ENCODE measurements at regions not wholly inside any gene's neighbourhood (a gene's known extent, or its start where the extent isn't known, plus 50 kb on each side); places are given as distances from the start of the nearest gene placed in this dataset.

- no peak overlapping the region for H3K9ac ChIP-seq (ENCODE audit: low read depth, low read length)
- no peaks in the 10 kb centered on the region for H3K9me3 ChIP-seq (replicated peaks; ENCODE audit: low read length)
- no peak overlapping the region for H3K4me3 ChIP-seq (ENCODE audit: low read length)
- H3K36me3 ChIP-seq (ENCODE audit: insufficient read depth, low read length): no peaks in the 10 kb centered on the region
- H3K4me1 ChIP-seq (ENCODE audit: control insufficient read depth, insufficient read depth, low read length): no peaks in the 10 kb centered on the region
- no peak overlapping the region for H3K4me2 ChIP-seq (ENCODE audit: low read length)
- H3K27me3 ChIP-seq (ENCODE audit: control insufficient read depth, insufficient read depth, low read length): no peaks in the 10 kb centered on the region
These were observed 74.4 kb upstream of the EPB41L3 start for GRCh38 chr18:5618047-5618688.

- no peaks in the 10 kb centered on the region for H3K9me3 ChIP-seq (replicated peaks; ENCODE audit: low read length)
- H3K4me2 ChIP-seq (ENCODE audit: low read length): no peak overlapping the region
These were observed 67.4 kb upstream of the EPB41L3 start for GRCh38 chr18:5611221-5611620.

GRCh38 chr18:5608846-5609245 is 65.0 kb upstream of the EPB41L3 start:
- H3K4me2 ChIP-seq (ENCODE audit: low read length): no peak overlapping the region
- H3K9me3 ChIP-seq (replicated peaks; ENCODE audit: low read length): no peaks in the 10 kb centered on the region
- no peak overlapping the region for H3K9ac ChIP-seq (ENCODE audit: low read depth, low read length)
- H3K4me1 ChIP-seq (ENCODE audit: control insufficient read depth, insufficient read depth, low read length): no peaks in the 10 kb centered on the region
- no peak overlapping the region for H3K4me3 ChIP-seq (ENCODE audit: low read length)
- H3K27me3 ChIP-seq (ENCODE audit: control insufficient read depth, insufficient read depth, low read length): no peaks in the 10 kb centered on the region
- no peaks in the 10 kb centered on the region for H3K36me3 ChIP-seq (ENCODE audit: insufficient read depth, low read length)

More at GRCh38 chr18:5611221-5611620, 67.4 kb upstream of the EPB41L3 start:
- no peaks in the 10 kb centered on the region for H3K27me3 ChIP-seq (ENCODE audit: control insufficient read depth, insufficient read depth, low read length)
- no peaks in the 10 kb centered on the region for H3K36me3 ChIP-seq (ENCODE audit: insufficient read depth, low read length)
- no peak overlapping the region for H3K9ac ChIP-seq (ENCODE audit: low read depth, low read length)
- H3K4me3 ChIP-seq (ENCODE audit: low read length): no peak overlapping the region
- no peaks in the 10 kb centered on the region for H3K4me1 ChIP-seq (ENCODE audit: control insufficient read depth, insufficient read depth, low read length)

GRCh38 chr18:5606951-5607350 is 63.2 kb upstream of the EPB41L3 start:
- Histone ChIP-seq H3K27me3 (ENCODE audit: control insufficient read depth, insufficient read depth, low read length) (no peaks in the 10 kb centered on the region), H3K4me2 (ENCODE audit: low read length) (no peak overlapping the region), H3K9me3 (replicated peaks; ENCODE audit: low read length) (no peaks in the 10 kb centered on the region), H3K4me3 (ENCODE audit: low read length) (no peak overlapping the region), H3K36me3 (ENCODE audit: insufficient read depth, low read length) (no peaks in the 10 kb centered on the region), H3K9ac (ENCODE audit: low read depth, low read length) (no peak overlapping the region), H3K4me1 (ENCODE audit: control insufficient read depth, insufficient read depth, low read length) (no peaks in the 10 kb centered on the region)

GRCh38 chr18:5604778-5605177 is 61.0 kb upstream of the EPB41L3 start:
- Histone ChIP-seq H3K9me3 (replicated peaks; ENCODE audit: low read length) (no peaks in the 10 kb centered on the region), H3K4me1 (ENCODE audit: control insufficient read depth, insufficient read depth, low read length) (no peaks in the 10 kb centered on the region), H3K4me3 (ENCODE audit: low read length) (no peak overlapping the region), H3K36me3 (ENCODE audit: insufficient read depth, low read length) (no peaks in the 10 kb centered on the region), H3K27me3 (ENCODE audit: control insufficient read depth, insufficient read depth, low read length) (no peaks in the 10 kb centered on the region), H3K4me2 (ENCODE audit: low read length) (no peak overlapping the region), H3K9ac (ENCODE audit: low read depth, low read length) (no peak overlapping the region)

GRCh38 chr18:5603153-5603552 is 59.4 kb upstream of the EPB41L3 start:
- Histone ChIP-seq H3K4me1 (ENCODE audit: control insufficient read depth, insufficient read depth, low read length) (no peaks in the 10 kb centered on the region), H3K36me3 (ENCODE audit: insufficient read depth, low read length) (no peaks in the 10 kb centered on the region), H3K4me3 (ENCODE audit: low read length) (no peak overlapping the region), H3K9ac (ENCODE audit: low read depth, low read length) (no peak overlapping the region), H3K9me3 (replicated peaks; ENCODE audit: low read length) (no peaks in the 10 kb centered on the region), H3K27me3 (ENCODE audit: control insufficient read depth, insufficient read depth, low read length) (no peaks in the 10 kb centered on the region), H3K4me2 (ENCODE audit: low read length) (no peak overlapping the region)

- H3K4me2 ChIP-seq (ENCODE audit: low read length): no peak overlapping the region
- H3K4me3 ChIP-seq (ENCODE audit: low read length): no peak overlapping the region
- H3K4me1 ChIP-seq (ENCODE audit: control insufficient read depth, insufficient read depth, low read length): no peaks in the 10 kb centered on the region
- no peaks in the 10 kb centered on the region for H3K9me3 ChIP-seq (replicated peaks; ENCODE audit: low read length)
- no peaks in the 10 kb centered on the region for H3K27me3 ChIP-seq (ENCODE audit: control insufficient read depth, insufficient read depth, low read length)
- H3K36me3 ChIP-seq (ENCODE audit: insufficient read depth, low read length): no peaks in the 10 kb centered on the region
- H3K9ac ChIP-seq (ENCODE audit: low read depth, low read length): no peak overlapping the region
These were observed 57.4 kb upstream of the EPB41L3 start for GRCh38 chr18:5601188-5601624.

- H3K4me3 ChIP-seq (ENCODE audit: low read length): no peak overlapping the region
- no peaks in the 10 kb centered on the region for H3K9me3 ChIP-seq (replicated peaks; ENCODE audit: low read length)
- no peaks in the 10 kb centered on the region for H3K4me1 ChIP-seq (ENCODE audit: control insufficient read depth, insufficient read depth, low read length)
- no peak overlapping the region for H3K9ac ChIP-seq (ENCODE audit: low read depth, low read length)
- H3K36me3 ChIP-seq (ENCODE audit: insufficient read depth, low read length): no peaks in the 10 kb centered on the region
- no peak overlapping the region for H3K4me2 ChIP-seq (ENCODE audit: low read length)
- H3K27me3 ChIP-seq (ENCODE audit: control insufficient read depth, insufficient read depth, low read length): no peaks in the 10 kb centered on the region
These were observed 56.7 kb upstream of the EPB41L3 start for GRCh38 chr18:5600378-5601071.

- no peaks in the 10 kb centered on the region for H3K36me3 ChIP-seq (ENCODE audit: insufficient read depth, low read length)
- no peak overlapping the region for H3K4me2 ChIP-seq (ENCODE audit: low read length)
- H3K4me3 ChIP-seq (ENCODE audit: low read length): no peak overlapping the region
- no peaks in the 10 kb centered on the region for H3K4me1 ChIP-seq (ENCODE audit: control insufficient read depth, insufficient read depth, low read length)
- no peaks in the 10 kb centered on the region for H3K27me3 ChIP-seq (ENCODE audit: control insufficient read depth, insufficient read depth, low read length)
- H3K9ac ChIP-seq (ENCODE audit: low read depth, low read length): no peak overlapping the region
- no peaks in the 10 kb centered on the region for H3K9me3 ChIP-seq (replicated peaks; ENCODE audit: low read length)
These were observed 52.8 kb upstream of the EPB41L3 start for GRCh38 chr18:5596585-5596984.
